Type B pancreatic cell (in vitro differentiated cells): ENCODE measurements at regions not wholly inside any gene's neighbourhood (a gene's known extent, or its start where the extent isn't known, plus 50 kb on each side); places are given as distances from the start of the nearest gene placed in this dataset.

Experiments
- DNase-seq: peaks from one replicate; pipeline ENCODE4 v3.0.0; 2021; ENCODE audit warnings: mixed read lengths; ENCODE audit not compliant: unreplicated experiment; ENCODE audit errors: extremely low spot score
- H3K27ac Mint-ChIP-seq: 2 replicates; pipeline ENCODE4 v1.8.0; 2021; ENCODE audit warnings: mild to moderate bottlenecking, mixed read lengths
- H3K27me3 Mint-ChIP-seq: 2 replicates; pipeline ENCODE4 v1.8.0; 2021; ENCODE audit warnings: mixed read lengths
- H3K36me3 Mint-ChIP-seq: 2 replicates; pipeline ENCODE4 v1.8.0; 2021; ENCODE audit warnings: mixed read lengths
- H3K4me1 Mint-ChIP-seq: one replicate; pipeline ENCODE4 v1.8.0; 2021; ENCODE audit warnings: mixed read lengths; ENCODE audit not compliant: unreplicated experiment
- H3K4me3 Mint-ChIP-seq: 2 replicates; pipeline ENCODE4 v1.8.0; 2021; ENCODE audit warnings: mild to moderate bottlenecking, mixed read lengths
- H3K9me3 Mint-ChIP-seq: 2 replicates; pipeline ENCODE4 v1.8.0; 2021; ENCODE audit warnings: mixed read lengths
- CTCF ChIP-seq: fragments of 200-600 bp; sonication (generic); conservative IDR thresholded peaks from 2 replicates; pipeline ENCODE4 v1.5.0; 2021; ENCODE audit warnings: antibody characterized with exemption, mild to moderate bottlenecking

GRCh38 chr18:60277855-60278480, 94.6 kb downstream of the MC4R start:
- H3K27me3 Mint-ChIP-seq, result no peaks in the 10 kb centered on the region
- H3K27ac Mint-ChIP-seq, result no peak overlapping the region

DNA sequence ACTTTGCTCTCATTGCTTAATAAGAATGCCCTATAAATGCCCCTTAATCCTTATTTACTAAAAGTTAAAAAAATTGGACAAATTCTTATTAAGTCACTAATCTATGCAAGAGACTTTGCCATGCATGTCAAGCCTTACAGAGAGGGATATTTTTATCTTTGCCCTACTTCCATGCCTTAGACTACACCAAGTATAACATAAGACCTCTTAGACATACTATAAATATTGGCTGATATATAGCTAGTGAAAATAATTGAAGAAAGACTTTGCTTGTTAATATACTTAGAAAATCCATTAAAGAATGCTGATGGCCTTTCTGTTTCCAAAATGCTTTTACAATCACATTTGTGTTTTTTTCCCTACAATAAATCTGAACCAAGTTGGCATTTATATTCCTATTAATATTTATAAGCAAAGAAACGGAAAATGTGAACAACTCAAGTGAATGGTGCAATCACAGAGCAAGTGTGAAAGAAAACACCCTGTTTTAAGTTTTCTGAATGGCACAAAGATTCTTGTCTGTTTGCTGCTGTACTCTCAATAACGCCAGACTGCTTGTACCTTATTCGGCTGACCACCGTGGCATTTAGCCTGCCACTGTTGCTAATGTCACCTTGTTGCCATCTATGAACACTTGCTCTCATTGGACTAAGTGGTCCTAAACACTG, 105.0 kb downstream of the MC4R start:
- Mint-ChIP-seq H3K9me3 (no peaks in the 10 kb centered on the region), H3K27ac (no peak overlapping the region), H3K4me1 (no peaks in the 10 kb centered on the region), H3K27me3 (no peaks in the 10 kb centered on the region), H3K36me3 (no peaks in the 10 kb centered on the region), H3K4me3 (no peak overlapping the region)
- TF ChIP-seq CTCF, result no peak
- no peak for DNase-seq

More at GRCh38 chr18:60277855-60278480, 94.6 kb downstream of the MC4R start:
- Mint-ChIP-seq H3K4me3 (no peak overlapping the region), H3K4me1 (no peaks in the 10 kb centered on the region), H3K9me3 (no peaks in the 10 kb centered on the region), H3K36me3 (no peaks in the 10 kb centered on the region)
- TF ChIP-seq CTCF, result no peak
- DNase-seq, result no peak

DNA sequence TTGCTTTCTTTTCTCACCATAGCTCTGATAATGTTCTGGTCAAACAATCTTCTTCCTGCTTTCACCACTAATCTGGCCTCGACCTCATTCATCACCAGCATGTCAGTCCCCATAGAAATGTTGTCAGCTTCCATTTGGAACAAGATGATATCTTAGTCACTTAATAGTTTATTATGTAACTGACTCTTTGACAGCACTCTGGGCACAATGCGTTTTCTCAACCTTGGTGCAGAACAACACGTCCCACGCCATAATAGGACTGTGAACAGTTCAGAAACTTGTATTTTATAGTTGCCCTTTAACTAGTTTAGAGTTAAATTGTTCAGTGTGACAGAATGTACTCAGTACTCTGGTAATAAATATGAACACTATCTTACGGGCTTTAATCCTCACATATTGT, 106.0 kb downstream of the MC4R start:
- no peak for DNase-seq
- Mint-ChIP-seq H3K27me3 (no peaks in the 10 kb centered on the region), H3K4me3 (no peak overlapping the region), H3K27ac (no peak overlapping the region), H3K4me1 (no peaks in the 10 kb centered on the region), H3K36me3 (no peaks in the 10 kb centered on the region), H3K9me3 (no peaks in the 10 kb centered on the region)
- no peak for TF ChIP-seq CTCF

DNA sequence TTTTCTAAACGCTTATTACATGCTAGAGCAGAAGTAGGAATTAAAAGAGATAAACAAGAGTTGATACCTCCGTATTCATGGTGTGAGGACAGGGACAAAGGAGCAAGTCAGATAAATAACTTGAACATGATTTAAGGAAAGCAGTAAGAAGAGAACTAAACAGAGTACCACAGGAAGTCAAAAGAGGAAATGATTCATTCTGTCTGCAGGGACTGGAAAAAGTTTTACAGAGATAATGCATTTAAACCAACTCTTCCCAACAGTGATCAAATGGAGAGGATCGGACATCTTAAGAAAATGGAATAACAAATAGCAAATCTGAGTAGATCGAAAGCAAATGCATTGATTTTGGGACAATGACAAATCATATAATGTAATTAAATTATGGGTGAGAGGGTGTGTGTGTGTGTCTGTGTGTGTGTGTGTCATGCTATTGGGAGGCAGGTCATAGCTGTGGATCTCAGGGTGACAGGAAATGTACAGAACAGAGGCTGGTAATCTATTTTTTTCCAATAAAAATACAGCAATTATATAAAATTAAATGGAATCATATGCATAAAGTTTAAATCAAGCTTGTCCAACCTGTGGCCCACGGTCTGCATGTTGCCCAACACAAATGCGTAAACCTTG, 113.4 kb downstream of the MC4R start:
- no peaks in the 10 kb centered on the region for H3K4me1 Mint-ChIP-seq
- no peak for TF ChIP-seq CTCF
- no peak overlapping the region for H3K4me3 Mint-ChIP-seq
- H3K9me3 Mint-ChIP-seq, result no peaks in the 10 kb centered on the region
- no peak for DNase-seq
- H3K36me3 Mint-ChIP-seq, result no peaks in the 10 kb centered on the region
- H3K27me3 Mint-ChIP-seq, result no peaks in the 10 kb centered on the region
- H3K27ac Mint-ChIP-seq, result no peak overlapping the region

DNA sequence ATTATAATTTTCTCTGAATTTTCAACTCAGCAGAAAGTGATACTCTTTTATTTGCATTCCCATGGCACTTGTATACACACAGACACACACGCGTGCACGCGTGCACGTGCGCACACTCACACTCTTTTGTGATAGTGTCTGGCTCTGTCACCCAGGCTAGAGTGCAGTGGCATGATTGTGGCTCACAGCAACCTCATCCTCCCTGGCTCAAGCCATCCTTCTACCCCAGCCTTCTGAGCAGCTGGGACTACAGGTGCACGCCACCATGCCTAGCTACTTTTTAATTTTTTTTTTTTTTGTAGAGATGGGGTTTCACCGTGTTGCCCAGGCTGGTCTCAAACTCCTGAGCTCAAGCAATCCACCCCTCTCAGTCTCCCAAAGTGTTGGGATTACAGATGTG, 123.2 kb downstream of the MC4R start:
- H3K4me3 Mint-ChIP-seq, result no peak overlapping the region
- TF ChIP-seq CTCF, result no peak
- H3K27me3 Mint-ChIP-seq, result no peaks in the 10 kb centered on the region
- no peak overlapping the region for H3K27ac Mint-ChIP-seq
- no peaks in the 10 kb centered on the region for H3K9me3 Mint-ChIP-seq
- DNase-seq, result no peak
- no peaks in the 10 kb centered on the region for H3K36me3 Mint-ChIP-seq
- no peaks in the 10 kb centered on the region for H3K4me1 Mint-ChIP-seq
